ENCODE measurements at regions not wholly inside any gene's neighbourhood (a gene's known extent, or its start where the extent isn't known, plus 50 kb on each side); places are given as distances from the start of the nearest gene placed in this dataset.

- Mint-ChIP-seq H3K27me3 (ENCODE audit: low read depth) (no peaks in the 10 kb centered on the region), H3K9me3 (no peaks in the 10 kb centered on the region), H3K4me3 (no peak overlapping the region), H3K27ac (no peak overlapping the region), H3K4me1 (peaks cover 40% of the 10 kb centered on the region), H3K36me3 (no peaks in the 10 kb centered on the region)
- TF ChIP-seq, protein P1, sequence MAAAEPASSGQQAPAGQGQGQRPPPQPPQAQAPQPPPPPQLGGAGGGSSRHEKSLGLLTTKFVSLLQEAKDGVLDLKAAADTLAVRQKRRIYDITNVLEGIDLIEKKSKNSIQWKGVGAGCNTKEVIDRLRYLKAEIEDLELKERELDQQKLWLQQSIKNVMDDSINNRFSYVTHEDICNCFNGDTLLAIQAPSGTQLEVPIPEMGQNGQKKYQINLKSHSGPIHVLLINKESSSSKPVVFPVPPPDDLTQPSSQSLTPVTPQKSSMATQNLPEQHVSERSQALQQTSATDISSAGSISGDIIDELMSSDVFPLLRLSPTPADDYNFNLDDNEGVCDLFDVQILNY (CRISPR knock-in tag; IDR thresholded peaks at IDR 0.05): no peak
- TF ChIP-seq CBFB (CRISPR knock-in tag; IDR thresholded peaks at IDR 0.05; ENCODE audit: low read depth) (no peak), ZNF396 (CRISPR knock-in tag; IDR thresholded peaks at IDR 0.05; ENCODE audit: borderline replicate concordance) (no peak), CDX4 (CRISPR knock-in tag; IDR thresholded peaks at IDR 0.05; ENCODE audit: borderline replicate concordance) (no peak), NR3C1 (CRISPR knock-in tag; conservative IDR thresholded peaks at IDR 0.05; ENCODE audit: low read depth) (no peak), RORB (CRISPR knock-in tag; IDR thresholded peaks at IDR 0.05) (no peak), TCF7 (CRISPR knock-in tag; IDR thresholded peaks at IDR 0.05; ENCODE audit: low read depth) (no peak), ZBTB43 (CRISPR knock-in tag; IDR thresholded peaks at IDR 0.05) (no peak), NR2C2 (CRISPR knock-in tag; IDR thresholded peaks at IDR 0.05) (no peak), PRRX2 (CRISPR knock-in tag; IDR thresholded peaks at IDR 0.05) (no peak)
- TF ChIP-seq, protein P2, sequence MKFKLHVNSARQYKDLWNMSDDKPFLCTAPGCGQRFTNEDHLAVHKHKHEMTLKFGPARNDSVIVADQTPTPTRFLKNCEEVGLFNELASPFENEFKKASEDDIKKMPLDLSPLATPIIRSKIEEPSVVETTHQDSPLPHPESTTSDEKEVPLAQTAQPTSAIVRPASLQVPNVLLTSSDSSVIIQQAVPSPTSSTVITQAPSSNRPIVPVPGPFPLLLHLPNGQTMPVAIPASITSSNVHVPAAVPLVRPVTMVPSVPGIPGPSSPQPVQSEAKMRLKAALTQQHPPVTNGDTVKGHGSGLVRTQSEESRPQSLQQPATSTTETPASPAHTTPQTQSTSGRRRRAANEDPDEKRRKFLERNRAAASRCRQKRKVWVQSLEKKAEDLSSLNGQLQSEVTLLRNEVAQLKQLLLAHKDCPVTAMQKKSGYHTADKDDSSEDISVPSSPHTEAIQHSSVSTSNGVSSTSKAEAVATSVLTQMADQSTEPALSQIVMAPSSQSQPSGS (CRISPR knock-in tag; IDR thresholded peaks at IDR 0.05; ENCODE audit: borderline replicate concordance, low read depth): no peak
- TF ChIP-seq, protein P3, sequence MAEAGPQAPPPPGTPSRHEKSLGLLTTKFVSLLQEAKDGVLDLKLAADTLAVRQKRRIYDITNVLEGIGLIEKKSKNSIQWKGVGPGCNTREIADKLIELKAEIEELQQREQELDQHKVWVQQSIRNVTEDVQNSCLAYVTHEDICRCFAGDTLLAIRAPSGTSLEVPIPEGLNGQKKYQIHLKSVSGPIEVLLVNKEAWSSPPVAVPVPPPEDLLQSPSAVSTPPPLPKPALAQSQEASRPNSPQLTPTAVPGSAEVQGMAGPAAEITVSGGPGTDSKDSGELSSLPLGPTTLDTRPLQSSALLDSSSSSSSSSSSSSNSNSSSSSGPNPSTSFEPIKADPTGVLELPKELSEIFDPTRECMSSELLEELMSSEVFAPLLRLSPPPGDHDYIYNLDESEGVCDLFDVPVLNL (CRISPR knock-in tag; IDR thresholded peaks at IDR 0.05; ENCODE audit: borderline replicate concordance, low read depth): no peak
- POLR2A ChIA-PET: no interaction called here
- DNase-seq (ENCODE audit: low spot score): no peak
- CTCF ChIA-PET: no interaction called here
- ATAC-seq: no peak
Measured at GRCh38 chr3:153439780-153440179, 277.8 kb downstream of the RAP2B start.

- H3K4me3 Mint-ChIP-seq: no peak overlapping the region
- H3K9me3 Mint-ChIP-seq: no peaks in the 10 kb centered on the region
- H3K4me1 Mint-ChIP-seq: peaks cover 40% of the 10 kb centered on the region
- ATAC-seq (no peak), DNase-seq (ENCODE audit: low spot score) (no peak)
- TF ChIP-seq, protein P4, sequence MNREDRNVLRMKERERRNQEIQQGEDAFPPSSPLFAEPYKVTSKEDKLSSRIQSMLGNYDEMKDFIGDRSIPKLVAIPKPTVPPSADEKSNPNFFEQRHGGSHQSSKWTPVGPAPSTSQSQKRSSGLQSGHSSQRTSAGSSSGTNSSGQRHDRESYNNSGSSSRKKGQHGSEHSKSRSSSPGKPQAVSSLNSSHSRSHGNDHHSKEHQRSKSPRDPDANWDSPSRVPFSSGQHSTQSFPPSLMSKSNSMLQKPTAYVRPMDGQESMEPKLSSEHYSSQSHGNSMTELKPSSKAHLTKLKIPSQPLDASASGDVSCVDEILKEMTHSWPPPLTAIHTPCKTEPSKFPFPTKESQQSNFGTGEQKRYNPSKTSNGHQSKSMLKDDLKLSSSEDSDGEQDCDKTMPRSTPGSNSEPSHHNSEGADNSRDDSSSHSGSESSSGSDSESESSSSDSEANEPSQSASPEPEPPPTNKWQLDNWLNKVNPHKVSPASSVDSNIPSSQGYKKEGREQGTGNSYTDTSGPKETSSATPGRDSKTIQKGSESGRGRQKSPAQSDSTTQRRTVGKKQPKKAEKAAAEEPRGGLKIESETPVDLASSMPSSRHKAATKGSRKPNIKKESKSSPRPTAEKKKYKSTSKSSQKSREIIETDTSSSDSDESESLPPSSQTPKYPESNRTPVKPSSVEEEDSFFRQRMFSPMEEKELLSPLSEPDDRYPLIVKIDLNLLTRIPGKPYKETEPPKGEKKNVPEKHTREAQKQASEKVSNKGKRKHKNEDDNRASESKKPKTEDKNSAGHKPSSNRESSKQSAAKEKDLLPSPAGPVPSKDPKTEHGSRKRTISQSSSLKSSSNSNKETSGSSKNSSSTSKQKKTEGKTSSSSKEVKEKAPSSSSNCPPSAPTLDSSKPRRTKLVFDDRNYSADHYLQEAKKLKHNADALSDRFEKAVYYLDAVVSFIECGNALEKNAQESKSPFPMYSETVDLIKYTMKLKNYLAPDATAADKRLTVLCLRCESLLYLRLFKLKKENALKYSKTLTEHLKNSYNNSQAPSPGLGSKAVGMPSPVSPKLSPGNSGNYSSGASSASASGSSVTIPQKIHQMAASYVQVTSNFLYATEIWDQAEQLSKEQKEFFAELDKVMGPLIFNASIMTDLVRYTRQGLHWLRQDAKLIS (CRISPR knock-in tag; IDR thresholded peaks at IDR 0.05; ENCODE audit: borderline replicate concordance): no peak
- TF ChIP-seq, protein P3 (CRISPR knock-in tag; IDR thresholded peaks at IDR 0.05; ENCODE audit: borderline replicate concordance, low read depth): no peak
- ChIA-PET CTCF (no interaction called here), POLR2A (no interaction called here)
- H3K36me3 Mint-ChIP-seq: no peaks in the 10 kb centered on the region
- H3K27me3 Mint-ChIP-seq (ENCODE audit: low read depth): no peaks in the 10 kb centered on the region
- H3K27ac Mint-ChIP-seq: no peak overlapping the region
Measured at GRCh38 chr3:153440311-153440710, 278.3 kb downstream of the RAP2B start.

All from WTC11 (cell line).